CD4-positive, alpha-beta T cell treated with Interleukin-15 for 4 hours (primary cell): ENCODE measurements at regions not wholly inside any gene's neighbourhood (a gene's known extent, or its start where the extent isn't known, plus 50 kb on each side); places are given as distances from the start of the nearest gene placed in this dataset.

Source experiments
- DNase-seq: peaks from one replicate; pipeline ENCODE4 v3.0.0-alpha.2; 2020; ENCODE audit warnings: low spot score

DNA sequence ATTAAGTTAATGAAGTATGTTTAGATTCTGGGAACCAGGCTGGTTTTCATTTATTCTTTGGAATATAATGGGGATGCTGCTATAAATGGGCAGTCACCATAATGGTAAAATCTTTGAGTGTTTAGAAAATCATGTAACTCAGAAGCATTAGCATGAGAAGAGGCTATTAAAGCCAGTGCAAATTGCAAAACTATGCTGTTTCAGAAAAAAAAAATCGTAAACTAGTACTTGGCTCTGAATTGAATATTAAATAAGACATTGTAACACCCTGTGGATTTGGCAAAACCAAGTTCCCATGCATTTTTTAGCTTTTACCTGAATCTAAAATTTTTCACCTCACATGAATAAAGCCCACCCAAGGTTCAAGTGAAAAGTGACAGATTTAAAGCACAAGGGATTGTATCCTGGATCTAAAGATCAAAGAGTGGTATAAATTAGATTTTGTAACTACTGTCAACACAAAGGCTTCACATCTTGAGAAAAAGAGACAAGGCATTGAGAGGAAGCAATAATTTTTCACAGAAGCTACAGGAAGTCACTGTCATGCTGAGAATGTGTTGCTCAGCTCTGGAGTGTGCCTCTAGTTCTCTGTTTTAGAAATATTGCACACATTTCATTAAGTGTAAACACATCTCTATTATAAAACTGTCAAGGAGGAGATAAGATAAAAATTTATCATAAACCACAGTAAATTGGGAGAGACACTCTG, 142.2 kb downstream of the ABCA8 start:
- no peak for DNase-seq

DNA sequence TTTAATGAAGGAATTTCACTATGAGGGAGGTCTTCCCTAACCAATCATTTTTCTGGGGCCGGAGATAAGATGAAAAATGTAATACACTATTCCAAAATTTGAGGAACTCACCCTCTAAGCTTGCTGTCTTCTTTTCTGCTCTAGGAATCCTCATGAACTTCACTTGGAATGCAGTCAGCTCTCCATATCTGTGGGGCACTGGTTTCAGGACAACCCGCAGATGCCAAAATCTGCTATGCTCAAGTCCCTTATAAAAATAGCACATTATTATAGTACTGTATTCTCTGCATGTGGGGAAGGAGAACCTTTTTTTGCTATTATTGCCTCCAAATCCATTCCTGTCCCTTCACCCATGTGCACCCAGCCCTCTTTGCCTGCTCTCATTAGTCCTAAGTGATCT, 146.0 kb downstream of the ABCA8 start:
- no peak for DNase-seq

DNA sequence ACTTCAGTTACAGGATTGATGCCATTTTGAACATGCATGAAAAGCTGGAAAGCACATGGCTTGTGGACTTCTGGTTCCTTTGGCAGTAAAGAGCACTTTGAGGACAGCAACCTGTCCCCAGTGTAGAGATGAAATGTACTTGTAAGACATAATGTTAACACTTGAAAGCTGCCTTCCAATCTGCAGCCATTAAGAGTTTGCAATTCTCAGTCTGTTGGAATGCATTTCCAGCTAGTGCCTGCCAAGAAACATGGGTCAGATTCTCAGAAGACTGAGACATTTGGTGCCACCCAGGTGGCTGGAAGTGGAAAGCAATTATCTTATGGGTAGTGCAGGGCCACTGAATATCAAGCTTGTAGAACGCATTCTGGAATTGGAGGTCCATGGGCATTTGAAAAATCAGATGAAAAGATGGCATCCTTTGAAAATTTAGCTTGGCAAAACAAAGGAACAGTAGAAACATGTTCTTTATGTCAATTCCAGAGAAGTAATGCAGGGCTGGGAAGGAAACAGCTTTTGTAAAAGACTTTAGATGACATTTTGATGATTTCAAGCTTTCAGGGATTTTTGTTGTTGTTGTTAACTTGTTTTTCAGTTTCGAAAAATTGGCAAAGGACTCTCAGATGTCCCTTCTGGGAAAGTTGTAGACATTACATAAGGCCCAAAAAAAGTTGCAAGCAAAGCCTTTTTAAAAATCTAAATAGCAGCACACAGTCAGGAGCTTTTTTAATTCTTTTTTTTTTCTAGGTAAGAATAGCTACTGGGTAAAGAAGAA, 147.0 kb downstream of the ABCA8 start:
- no peak for DNase-seq

DNA sequence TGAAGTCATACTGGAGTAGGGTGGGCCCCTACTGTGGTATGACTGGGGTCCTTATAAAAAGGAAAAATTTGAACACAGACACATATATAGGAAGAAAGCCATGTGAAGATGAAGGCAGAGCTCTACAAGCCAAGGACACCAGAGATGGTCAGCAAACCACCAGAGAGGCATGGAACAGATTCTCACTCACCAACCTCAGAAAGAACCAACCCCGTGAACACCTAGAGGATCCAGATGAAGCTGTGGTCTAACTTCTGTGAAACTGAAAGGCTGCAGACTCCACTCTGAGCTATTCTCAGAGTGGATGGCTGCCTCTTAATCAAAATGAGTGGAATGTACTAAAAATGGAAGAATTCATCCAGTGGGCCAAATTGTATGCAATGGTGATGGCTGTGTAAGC, 149.6 kb downstream of the ABCA8 start:
- no peak for DNase-seq

DNA sequence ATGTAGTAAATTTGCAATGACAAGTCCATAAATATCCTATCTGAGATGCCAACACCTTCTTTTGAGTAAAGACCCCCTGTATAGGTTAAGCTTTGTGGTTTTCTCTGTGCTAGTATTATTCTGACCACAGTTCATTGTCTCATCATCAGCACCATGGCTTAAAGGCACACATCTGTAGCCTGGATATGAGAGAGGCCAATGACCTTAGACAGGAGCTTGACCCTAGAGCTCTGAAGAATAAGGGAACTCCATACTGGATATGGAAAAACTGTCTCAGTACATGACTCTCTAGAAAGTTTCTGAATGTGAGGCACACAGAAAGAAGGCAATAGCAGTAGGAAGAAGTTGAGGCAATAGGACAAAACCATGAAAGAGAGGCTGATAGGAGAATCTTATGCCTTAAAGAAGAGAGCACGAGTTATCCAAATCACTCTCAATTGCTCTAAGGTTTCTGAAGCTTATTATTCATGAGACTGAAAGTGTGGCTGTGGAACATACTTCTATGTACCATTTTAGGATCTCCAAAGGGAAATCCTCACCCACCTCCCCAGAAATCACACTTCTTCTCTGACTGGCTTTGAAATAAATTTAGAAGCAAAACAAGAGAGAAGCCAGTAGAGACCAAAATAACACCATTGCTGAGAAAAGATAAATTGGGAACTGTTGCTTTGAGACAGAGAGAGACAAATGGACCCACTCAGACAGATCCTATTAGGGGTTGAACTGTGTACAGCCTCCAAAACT, 150.2 kb downstream of the ABCA8 start:
- DNase-seq = no peak

DNA sequence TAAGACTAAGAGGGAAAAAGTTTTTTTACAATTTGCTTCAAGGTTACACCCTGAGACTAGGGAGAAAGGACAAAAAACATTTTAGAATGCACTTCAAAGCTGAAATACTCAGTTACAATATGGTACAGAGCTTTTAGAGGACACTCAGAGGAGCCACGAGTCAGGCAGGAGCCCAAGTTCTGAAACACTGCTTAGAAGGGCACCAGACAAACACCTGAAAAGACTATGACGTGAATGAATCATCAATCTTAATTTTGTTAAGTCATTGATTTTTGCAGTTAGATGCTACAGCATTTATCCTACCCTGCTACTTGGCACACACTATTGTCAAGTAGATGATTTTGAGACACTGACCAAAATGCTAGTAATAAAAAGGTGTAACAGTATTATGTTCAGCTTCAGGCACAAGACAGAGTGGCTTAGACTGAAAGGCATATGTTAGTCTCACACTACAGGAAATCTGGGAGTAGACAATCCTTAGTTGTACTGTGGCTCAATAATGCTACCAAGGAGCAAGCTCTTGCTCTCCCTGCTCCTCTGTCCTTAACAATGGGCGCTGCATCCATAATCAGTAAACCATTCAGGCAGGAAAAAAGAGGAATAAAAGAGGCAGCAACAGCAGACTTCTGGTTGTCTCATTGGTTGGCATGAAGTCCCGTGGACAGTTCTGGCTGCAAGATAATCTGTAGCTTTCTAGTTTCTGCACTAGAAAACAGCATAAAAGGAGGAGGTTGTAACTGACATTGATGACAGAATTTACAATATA, 151.8 kb downstream of the ABCA8 start:
- DNase-seq = no peak

DNA sequence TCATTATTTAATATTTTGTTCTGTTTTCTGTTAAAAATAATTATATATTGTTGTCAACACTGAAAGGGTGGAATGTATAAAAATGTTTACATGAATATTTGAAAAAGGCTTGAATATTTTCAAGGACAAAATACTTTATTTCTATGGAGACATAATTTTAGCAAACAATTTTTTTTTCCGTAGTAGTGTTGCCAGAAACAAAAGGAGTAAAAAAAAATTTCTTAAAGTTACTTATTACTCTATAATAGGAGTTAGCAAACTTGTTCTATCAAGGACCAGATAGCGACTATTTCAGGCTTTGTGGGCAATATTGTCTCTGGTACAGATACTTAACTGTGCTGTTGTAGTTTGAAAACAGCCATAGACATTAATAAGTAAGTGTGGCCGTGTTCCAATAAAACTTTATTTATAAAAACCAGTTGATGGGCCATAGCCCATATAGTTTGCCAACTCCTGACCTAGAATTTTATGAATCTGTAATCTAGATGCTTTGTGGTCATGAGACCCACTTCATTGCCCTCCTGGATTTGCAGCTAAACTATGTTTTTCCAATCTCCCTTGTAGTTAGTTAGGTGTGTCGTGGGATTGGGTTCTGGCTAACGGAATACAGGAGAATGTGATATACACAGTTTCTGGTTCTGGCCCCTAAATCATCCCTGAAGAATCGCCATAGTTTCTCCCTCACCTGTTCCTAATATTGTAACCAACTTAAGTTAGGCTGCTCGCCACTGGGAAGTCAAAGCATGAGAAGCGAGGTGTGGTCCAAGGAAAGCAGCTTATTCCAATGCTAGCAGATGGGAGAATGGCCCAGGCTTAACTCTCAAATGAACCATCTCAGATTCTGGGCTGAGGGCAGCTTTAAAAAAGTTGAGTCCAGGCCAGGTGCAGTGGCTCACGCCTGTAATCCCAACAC, 153.6 kb downstream of the ABCA8 start:
- DNase-seq = no peak

DNA sequence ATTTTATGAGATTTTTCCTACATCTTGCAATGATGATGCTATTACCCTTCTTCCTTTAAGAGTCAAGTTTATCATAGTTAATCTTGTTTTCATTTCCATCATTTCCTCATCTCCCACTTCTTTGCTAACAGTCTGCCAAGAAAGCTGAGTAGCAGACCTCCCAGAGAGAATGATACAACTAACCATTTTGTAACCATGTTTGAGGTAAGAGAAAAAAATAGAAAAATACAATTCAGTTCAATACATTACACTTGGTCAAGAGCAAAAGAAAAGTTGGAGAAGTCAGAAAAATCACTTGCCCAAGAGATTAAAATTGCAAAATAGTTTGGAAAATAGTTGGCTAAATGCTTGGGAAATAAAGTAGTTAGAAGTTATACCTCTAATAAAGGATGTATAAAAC, 154.4 kb downstream of the ABCA8 start:
- DNase-seq = no peak

DNA sequence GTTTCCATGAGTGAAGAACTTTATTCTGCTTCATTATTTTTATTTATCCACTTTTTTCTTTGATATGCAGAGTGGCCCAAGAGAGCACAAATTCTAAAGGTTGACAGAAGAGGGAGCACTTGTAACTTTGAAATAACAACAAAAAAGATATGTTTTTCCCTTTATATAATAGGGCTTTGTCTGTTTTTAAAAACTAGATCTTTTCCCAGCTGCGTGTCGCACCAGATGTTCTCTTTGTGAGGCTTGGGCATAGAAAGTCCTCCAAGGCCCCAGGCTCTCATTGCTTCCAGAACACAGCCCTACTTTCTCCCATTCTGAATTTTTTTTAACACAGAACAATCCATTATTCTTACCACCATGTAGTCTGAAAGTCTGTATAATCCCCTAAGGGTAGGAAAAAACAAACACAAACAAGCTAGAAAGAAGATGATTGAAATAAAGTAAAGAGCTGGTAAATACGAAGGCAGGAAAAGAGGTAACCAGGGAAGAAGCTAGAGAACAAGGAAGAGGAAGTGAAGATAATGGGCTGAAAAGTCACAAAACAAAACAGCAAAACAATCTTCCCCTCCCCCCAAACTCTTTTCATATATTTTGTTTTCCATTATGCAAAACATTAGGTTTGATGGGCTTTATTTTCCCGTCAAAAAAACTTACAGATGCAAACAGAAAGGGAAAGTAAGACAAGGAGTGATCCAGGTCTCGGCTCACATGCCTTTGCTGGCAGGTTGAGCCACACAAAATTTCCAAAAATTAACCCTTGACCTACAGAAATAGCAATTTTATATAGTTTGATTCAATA, 160.4 kb downstream of the ABCA8 start:
- DNase-seq = no peak

DNA sequence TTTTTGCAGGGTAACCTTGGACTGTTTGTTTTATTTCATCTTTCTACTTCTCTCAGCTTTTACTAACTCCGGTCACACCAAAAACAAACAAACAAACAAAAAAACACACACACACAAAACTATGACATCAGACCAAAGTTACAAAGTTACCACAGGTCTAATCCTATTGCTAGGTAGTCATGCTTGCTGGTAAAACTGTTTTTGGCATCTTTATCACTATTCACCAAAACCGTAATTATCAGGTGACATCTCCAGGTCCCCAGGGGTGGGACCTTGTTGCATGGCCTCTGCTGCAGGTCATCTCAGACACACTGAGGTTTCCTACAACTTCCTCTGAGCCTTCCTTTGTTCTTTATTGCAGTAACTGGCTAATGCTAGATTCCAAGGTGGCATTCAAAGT, 162.3 kb downstream of the ABCA8 start:
- no peak for DNase-seq

DNA sequence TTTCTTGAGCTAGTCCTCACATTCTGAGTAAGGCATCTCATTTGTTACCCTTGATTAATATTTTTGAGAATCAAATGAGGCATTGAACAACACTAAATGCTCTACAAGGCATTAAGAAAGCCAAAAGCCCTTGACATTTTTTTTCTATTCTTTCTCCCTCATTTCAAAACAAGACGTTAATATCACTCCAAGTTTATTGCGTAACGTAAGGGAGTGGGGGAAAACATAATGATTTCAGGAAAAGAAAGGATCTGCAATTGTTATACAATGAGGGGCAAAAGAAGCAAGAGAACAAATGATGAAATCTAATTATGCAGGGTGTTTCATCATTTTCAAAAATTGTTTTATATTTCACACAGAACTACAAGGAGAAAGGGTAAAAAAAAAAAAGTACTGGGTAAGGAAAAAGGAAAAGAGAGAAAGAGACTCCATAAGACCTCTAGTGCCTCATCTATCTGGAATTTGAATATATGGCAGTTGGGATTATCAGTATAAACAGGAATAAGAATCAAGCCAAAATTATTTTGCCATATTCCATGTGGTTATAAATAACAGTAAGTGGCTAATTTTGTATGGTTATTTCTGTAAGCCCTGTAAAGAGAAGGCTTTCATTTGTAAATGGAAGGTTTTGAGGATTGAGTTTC, 163.0 kb downstream of the ABCA8 start:
- DNase-seq = no peak

DNA sequence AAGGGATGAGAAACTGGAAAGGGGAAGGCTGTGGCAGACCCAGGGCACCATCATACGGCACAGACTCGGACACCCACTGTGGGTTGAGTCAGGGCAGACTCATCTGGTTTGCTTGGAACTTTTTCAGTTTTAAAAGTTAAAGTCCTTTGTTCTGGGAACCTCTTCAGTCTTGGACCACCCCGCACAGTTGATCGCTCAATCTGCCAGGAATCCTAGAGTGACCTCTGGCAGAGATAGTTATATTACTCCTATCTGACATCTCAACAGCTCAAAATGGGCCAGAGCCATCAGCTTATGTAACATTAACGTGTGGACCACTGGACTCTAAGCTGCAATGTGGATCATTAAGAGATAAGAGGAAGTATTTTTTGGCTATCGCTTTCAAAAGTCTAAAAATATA, 164.3 kb downstream of the ABCA8 start:
- DNase-seq = no peak

DNA sequence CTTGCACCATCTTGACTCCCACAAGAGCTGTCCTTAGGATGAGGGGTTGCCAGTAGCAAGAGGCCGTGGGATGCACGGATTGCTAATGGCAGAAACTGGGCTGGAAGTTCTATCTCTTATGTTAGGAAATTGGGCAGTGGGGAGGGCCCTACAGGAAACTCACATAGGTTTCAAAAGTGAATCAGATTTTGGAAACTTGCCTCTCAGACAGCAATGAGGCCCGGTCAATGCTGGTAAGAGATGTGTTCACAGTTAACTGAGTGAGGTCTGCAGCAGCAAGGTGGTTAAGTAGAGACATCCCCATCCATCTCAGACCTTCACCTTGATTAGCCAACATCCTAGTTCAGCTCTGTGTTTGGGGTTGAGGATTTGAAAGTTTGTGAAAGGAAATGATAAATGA, 164.7 kb downstream of the ABCA8 start:
- DNase-seq = no peak

DNA sequence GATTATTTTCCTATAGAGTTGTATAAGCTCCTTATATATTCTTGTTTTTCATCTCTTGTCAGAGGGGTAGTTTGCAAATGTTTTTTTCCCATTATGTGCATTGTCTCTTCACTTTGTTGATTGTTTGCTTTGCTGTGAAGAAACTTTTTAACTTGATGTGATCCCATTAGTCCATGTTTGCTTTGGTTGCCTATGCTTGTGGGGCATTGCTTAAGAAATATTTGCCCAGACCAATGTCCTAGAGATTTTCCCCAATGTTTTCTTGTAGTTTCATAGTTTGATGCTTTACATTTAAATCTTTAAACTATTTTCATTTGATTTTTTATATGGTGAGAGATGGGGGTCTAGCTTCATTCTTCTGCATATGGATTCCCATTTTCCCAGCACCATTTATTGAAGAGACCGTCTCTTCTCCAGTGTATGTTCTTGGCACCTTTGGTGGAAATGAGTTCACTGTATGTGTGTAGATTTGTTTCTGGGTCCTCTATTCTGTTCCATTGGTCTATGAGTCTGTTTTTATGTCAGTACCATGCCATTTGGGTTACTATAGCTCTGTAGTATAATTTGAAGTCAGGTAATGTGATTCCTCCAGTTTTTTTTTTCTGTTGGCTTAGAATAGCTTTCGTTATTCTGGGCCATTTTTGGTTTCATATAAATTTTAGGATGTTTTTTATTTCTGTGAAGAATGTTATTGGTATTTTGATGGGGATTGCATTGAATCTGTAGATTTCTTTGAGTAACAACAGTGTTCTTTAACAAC, 165.8 kb downstream of the ABCA8 start:
- no peak for DNase-seq

DNA sequence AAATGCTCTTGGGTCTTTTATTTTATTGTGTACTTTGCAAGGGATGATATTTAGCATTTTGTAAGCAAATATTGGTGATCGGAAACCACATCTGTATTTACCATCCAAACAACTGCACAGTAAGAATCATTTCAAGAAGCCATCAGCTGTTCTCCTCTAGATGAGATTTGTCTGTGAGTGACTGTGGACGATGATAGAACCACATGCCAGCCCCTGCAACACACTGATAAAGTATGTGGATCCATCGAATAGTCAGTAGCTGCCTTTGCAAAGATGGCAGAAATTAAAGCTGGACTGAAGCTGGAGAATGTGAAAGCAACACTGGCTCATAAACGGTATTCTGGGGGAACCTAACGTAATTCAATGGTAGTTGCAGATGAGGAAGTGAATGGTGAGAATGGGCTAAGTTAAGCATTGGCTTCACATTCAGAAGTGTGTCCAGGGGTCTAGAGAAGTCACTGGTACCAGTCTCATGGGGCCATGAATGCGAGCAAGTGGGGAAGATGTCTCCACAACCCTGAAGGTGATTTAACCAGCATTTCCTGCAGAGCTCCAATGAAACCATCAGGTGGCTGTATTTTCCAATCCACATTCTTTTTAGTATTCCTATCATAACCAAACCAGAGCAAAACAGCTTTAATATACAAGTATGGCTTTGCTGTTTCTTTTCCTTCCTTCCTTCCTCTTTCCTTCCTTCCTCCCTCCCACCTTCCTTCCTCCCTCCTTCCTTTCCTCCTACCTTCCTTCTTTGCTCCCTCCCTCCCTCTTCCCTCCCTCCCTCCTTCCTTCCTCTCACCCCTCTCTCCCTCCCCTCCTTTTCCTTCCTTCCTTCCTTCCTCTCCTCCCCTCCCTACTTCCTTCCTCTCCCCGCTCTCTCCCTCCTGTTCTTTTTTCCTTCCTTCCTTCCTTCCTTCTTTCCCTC, 169.4 kb downstream of the ABCA8 start:
- DNase-seq = no peak

DNA sequence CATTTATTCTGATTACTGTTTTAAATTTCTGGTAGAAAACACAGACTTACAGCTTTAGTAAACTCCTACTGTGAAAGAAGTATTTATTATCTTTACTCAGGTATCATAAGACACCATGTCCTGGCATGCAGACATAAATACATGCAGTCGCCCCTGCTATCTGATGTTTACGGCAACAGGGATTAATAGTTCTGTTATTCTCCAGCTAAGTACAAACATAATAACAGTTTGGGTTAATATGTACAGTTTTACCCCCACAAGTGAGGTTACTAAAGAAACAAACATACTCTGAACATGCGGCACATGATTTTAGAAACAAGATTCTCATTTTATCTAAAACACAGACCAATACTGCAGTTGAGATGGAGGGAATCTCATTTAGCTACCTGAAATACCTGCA, 170.8 kb downstream of the ABCA8 start:
- DNase-seq = no peak

DNA sequence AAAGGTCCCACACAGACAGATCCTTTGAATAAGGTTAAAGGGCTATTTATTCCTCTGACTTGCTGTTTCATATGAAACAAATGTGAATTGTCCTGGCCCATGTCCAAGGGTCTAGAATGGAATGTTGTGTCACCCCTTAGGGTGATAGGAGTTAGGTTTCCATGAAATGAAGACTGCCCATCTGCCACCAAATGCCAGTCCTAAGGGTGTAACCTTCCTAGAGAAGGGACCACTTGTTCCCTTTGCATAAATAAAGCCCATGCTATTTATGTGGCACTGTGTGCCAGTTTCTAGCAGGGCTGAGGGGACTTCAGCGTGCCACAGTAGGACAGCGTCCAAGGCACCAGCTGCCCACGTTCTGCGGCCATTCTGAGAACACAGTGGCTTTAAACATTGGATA, 171.3 kb downstream of the ABCA8 start:
- no peak for DNase-seq

DNA sequence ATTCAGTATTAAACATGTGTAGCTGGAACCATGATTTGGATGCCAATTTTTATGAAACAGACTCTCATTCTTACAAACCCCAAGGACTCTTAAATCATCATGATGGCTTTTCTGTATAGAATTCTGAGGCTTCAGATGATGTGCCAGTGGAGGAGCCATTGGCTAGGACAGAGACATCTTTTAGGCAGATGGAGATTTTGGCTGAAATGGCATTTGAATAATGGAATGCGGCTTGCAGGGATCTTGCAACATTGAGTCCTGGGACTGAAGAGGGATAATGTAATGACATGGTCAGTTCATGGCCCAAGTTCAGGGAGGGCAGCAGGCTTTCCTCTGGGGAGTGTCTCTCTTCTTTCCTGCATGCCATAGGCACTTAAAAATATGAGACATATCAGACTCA, 172.4 kb downstream of the ABCA8 start:
- no peak for DNase-seq
